ENCODE measurements at regions not wholly inside any gene's neighbourhood (a gene's known extent, or its start where the extent isn't known, plus 50 kb on each side); places are given as distances from the start of the nearest gene placed in this dataset.
"Not testable (repeated sequence)": the region's sequence is repeated elsewhere in the genome, so short reads cannot be mapped to it uniquely, and the experiment has no call there.

GRCh38 chr5:85951707-85952210 is 666.0 kb upstream of the COX7C start:
- Histone ChIP-seq H3K27me3 (ENCODE audit: low read depth) (no peaks in the 10 kb centered on the region), H3K4me1 (no peaks in the 10 kb centered on the region), H3K36me3 (replicated peaks) (no peaks in the 10 kb centered on the region), H3K4me3 (no peak overlapping the region), H3K9me3 (no peaks in the 10 kb centered on the region)
- in situ Hi-C loops (cut with MboI; ENCODE audit: low sequenced_read_pairs), result no loop called here
- DNase-seq (ENCODE audit: low spot score in 2 of 2), result no peak

GRCh38 chr5:85952680-85953079 is 665.1 kb upstream of the COX7C start:
- Histone ChIP-seq H3K4me1 (no peaks in the 10 kb centered on the region), H3K9me3 (no peaks in the 10 kb centered on the region), H3K36me3 (replicated peaks) (no peaks in the 10 kb centered on the region), H3K4me3 (no peak overlapping the region), H3K27me3 (ENCODE audit: low read depth) (no peaks in the 10 kb centered on the region)
- in situ Hi-C loops (cut with MboI; ENCODE audit: low sequenced_read_pairs), result no loop called here
- no peak for DNase-seq (ENCODE audit: low spot score in 2 of 2)

GRCh38 chr5:85967681-85968080 is 650.1 kb upstream of the COX7C start:
- Histone ChIP-seq H3K4me3 (no peak overlapping the region), H3K27me3 (ENCODE audit: low read depth) (no peaks in the 10 kb centered on the region), H3K4me1 (no peaks in the 10 kb centered on the region), H3K9me3 (no peaks in the 10 kb centered on the region), H3K36me3 (replicated peaks) (no peaks in the 10 kb centered on the region)
- in situ Hi-C loops (cut with MboI; ENCODE audit: low sequenced_read_pairs), result no loop called here
- DNase-seq (ENCODE audit: low spot score in 2 of 2), result no peak

GRCh38 chr5:85972539-85972938 is 645.2 kb upstream of the COX7C start:
- no peak overlapping the region for H3K4me3 ChIP-seq
- no peaks in the 10 kb centered on the region for H3K9me3 ChIP-seq
- H3K27me3 ChIP-seq (ENCODE audit: low read depth), result no peaks in the 10 kb centered on the region
- DNase-seq (ENCODE audit: low spot score in 2 of 2), result no peak
- H3K4me1 ChIP-seq, result no peaks in the 10 kb centered on the region
- no peaks in the 10 kb centered on the region for H3K36me3 ChIP-seq (replicated peaks)
- in situ Hi-C loops (cut with MboI; ENCODE audit: low sequenced_read_pairs), result no loop called here

GRCh38 chr5:85985167-85985566 is 632.6 kb upstream of the COX7C start:
- no peaks in the 10 kb centered on the region for H3K9me3 ChIP-seq
- no peaks in the 10 kb centered on the region for H3K36me3 ChIP-seq (replicated peaks)
- H3K4me3 ChIP-seq, result no peak overlapping the region
- no peak for DNase-seq (ENCODE audit: low spot score in 2 of 2)
- H3K27me3 ChIP-seq (ENCODE audit: low read depth), result no peaks in the 10 kb centered on the region
- no peaks in the 10 kb centered on the region for H3K4me1 ChIP-seq
- in situ Hi-C loops (cut with MboI; ENCODE audit: low sequenced_read_pairs), result no loop called here

- in situ Hi-C loops (cut with MboI; ENCODE audit: low sequenced_read_pairs), result no loop called here
- Histone ChIP-seq H3K27me3 (ENCODE audit: low read depth) (no peaks in the 10 kb centered on the region), H3K4me1 (no peaks in the 10 kb centered on the region), H3K9me3 (no peaks in the 10 kb centered on the region), H3K4me3 (no peak overlapping the region), H3K36me3 (replicated peaks) (no peaks in the 10 kb centered on the region)
- DNase-seq (ENCODE audit: low spot score in 2 of 2), result no peak
These were observed 626.7 kb upstream of the COX7C start for GRCh38 chr5:85990998-85991397.

- H3K4me3 ChIP-seq; H3K4me1 ChIP-seq; H3K27me3 ChIP-seq (ENCODE audit: low read depth); DNase-seq (ENCODE audit: low spot score in 2 of 2); H3K9me3 ChIP-seq; in situ Hi-C loops (cut with MboI; ENCODE audit: low sequenced_read_pairs); H3K36me3 ChIP-seq (replicated peaks): not testable (repeated sequence)
These were observed 623.1 kb upstream of the COX7C start for GRCh38 chr5:85994653-85995052.

- DNase-seq (ENCODE audit: low spot score in 2 of 2), result no peak
- in situ Hi-C loops (cut with MboI; ENCODE audit: low sequenced_read_pairs), result no loop called here
- Histone ChIP-seq H3K4me3 (no peak overlapping the region), H3K27me3 (ENCODE audit: low read depth) (no peaks in the 10 kb centered on the region), H3K9me3 (no peaks in the 10 kb centered on the region), H3K36me3 (replicated peaks) (no peaks in the 10 kb centered on the region), H3K4me1 (no peaks in the 10 kb centered on the region)
These were observed 619.1 kb upstream of the COX7C start for GRCh38 chr5:85998656-85999055.

GRCh38 chr5:86008293-86008692 is 609.4 kb upstream of the COX7C start:
- no peak overlapping the region for H3K4me3 ChIP-seq
- no peak for DNase-seq (ENCODE audit: low spot score in 2 of 2)

GRCh38 chr5:86008704-86009103 is 609.0 kb upstream of the COX7C start:
- H3K4me1 ChIP-seq, result no peaks in the 10 kb centered on the region
- no peaks in the 10 kb centered on the region for H3K27me3 ChIP-seq (ENCODE audit: low read depth)
- no peak for DNase-seq (ENCODE audit: low spot score in 2 of 2)
- H3K4me3 ChIP-seq, result no peak overlapping the region
- H3K36me3 ChIP-seq (replicated peaks), result no peaks in the 10 kb centered on the region
- in situ Hi-C loops (cut with MboI; ENCODE audit: low sequenced_read_pairs), result no loop called here
- no peaks in the 10 kb centered on the region for H3K9me3 ChIP-seq

More at GRCh38 chr5:86008293-86008692, 609.4 kb upstream of the COX7C start:
- in situ Hi-C loops (cut with MboI; ENCODE audit: low sequenced_read_pairs), result no loop called here
- no peaks in the 10 kb centered on the region for H3K9me3 ChIP-seq
- H3K4me1 ChIP-seq, result no peaks in the 10 kb centered on the region
- H3K27me3 ChIP-seq (ENCODE audit: low read depth), result no peaks in the 10 kb centered on the region
- H3K36me3 ChIP-seq (replicated peaks), result no peaks in the 10 kb centered on the region

GRCh38 chr5:86011937-86012336 is 605.8 kb upstream of the COX7C start:
- H3K9me3 ChIP-seq, result no peaks in the 10 kb centered on the region
- DNase-seq (ENCODE audit: low spot score in 2 of 2), result no peak
- in situ Hi-C loops (cut with MboI; ENCODE audit: low sequenced_read_pairs), result no loop called here
- no peaks in the 10 kb centered on the region for H3K27me3 ChIP-seq (ENCODE audit: low read depth)
- H3K36me3 ChIP-seq (replicated peaks), result no peaks in the 10 kb centered on the region
- no peak overlapping the region for H3K4me3 ChIP-seq
- no peaks in the 10 kb centered on the region for H3K4me1 ChIP-seq

- H3K9me3 ChIP-seq, result no peaks in the 10 kb centered on the region
- H3K4me3 ChIP-seq, result no peak overlapping the region
- no peak for DNase-seq (ENCODE audit: low spot score in 2 of 2)
- H3K36me3 ChIP-seq (replicated peaks), result no peaks in the 10 kb centered on the region
- H3K27me3 ChIP-seq (ENCODE audit: low read depth), result no peaks in the 10 kb centered on the region
- in situ Hi-C loops (cut with MboI; ENCODE audit: low sequenced_read_pairs), result no loop called here
- H3K4me1 ChIP-seq, result no peaks in the 10 kb centered on the region
These were observed 588.4 kb upstream of the COX7C start for GRCh38 chr5:86029308-86029707.

GRCh38 chr5:86030753-86031152 is 587.0 kb upstream of the COX7C start:
- Histone ChIP-seq H3K27me3 (ENCODE audit: low read depth) (no peaks in the 10 kb centered on the region), H3K4me3 (no peak overlapping the region), H3K4me1 (no peaks in the 10 kb centered on the region), H3K36me3 (replicated peaks) (no peaks in the 10 kb centered on the region), H3K9me3 (no peaks in the 10 kb centered on the region)
- no peak for DNase-seq (ENCODE audit: low spot score in 2 of 2)
- in situ Hi-C loops (cut with MboI; ENCODE audit: low sequenced_read_pairs), result no loop called here

- Histone ChIP-seq H3K4me1 (no peaks in the 10 kb centered on the region), H3K4me3 (no peak overlapping the region), H3K27me3 (ENCODE audit: low read depth) (no peaks in the 10 kb centered on the region), H3K9me3 (no peaks in the 10 kb centered on the region), H3K36me3 (replicated peaks) (no peaks in the 10 kb centered on the region)
- in situ Hi-C loops (cut with MboI; ENCODE audit: low sequenced_read_pairs), result no loop called here
- DNase-seq (ENCODE audit: low spot score in 2 of 2), result no peak
These were observed 579.2 kb upstream of the COX7C start for GRCh38 chr5:86038566-86038965.

GRCh38 chr5:86039351-86039750 is 578.4 kb upstream of the COX7C start:
- Histone ChIP-seq H3K4me1 (no peaks in the 10 kb centered on the region), H3K4me3 (no peak overlapping the region), H3K27me3 (ENCODE audit: low read depth) (no peaks in the 10 kb centered on the region), H3K36me3 (replicated peaks) (no peaks in the 10 kb centered on the region), H3K9me3 (no peaks in the 10 kb centered on the region)
- in situ Hi-C loops (cut with MboI; ENCODE audit: low sequenced_read_pairs), result no loop called here
- no peak for DNase-seq (ENCODE audit: low spot score in 2 of 2)

All from HAP-1 (cell line).